H9 (cell line): ENCODE measurements at regions not wholly inside any gene's neighbourhood (a gene's known extent, or its start where the extent isn't known, plus 50 kb on each side); places are given as distances from the start of the nearest gene placed in this dataset.

Experiments
- DNase-seq: peaks from one replicate; pipeline ENCODE4 v3.0.0-alpha.2; 2017
- H2AFZ ChIP-seq: one replicate; pipeline ENCODE4 v1.6.1; 2013; ENCODE audit warnings: mild to moderate bottlenecking, low read length, control low read depth, moderate library complexity
- H2AK5ac ChIP-seq: 2 replicates; pipeline ENCODE4 v1.6.1; 2013; ENCODE audit warnings: low read length, control low read depth, mixed read lengths; ENCODE audit not compliant: insufficient read length
- H2BK120ac ChIP-seq: one replicate; pipeline ENCODE4 v1.6.1; 2013; ENCODE audit warnings: low read depth, mild to moderate bottlenecking, low read length, control low read depth, inconsistent platforms; ENCODE audit not compliant: poor library complexity, severe bottlenecking
- H2BK12ac ChIP-seq: 2 replicates; pipeline ENCODE4 v1.6.1; 2013; ENCODE audit warnings: low read length, control low read depth, mixed read lengths, low read depth; ENCODE audit not compliant: insufficient read length
- H2BK15ac ChIP-seq: 2 replicates; pipeline ENCODE4 v1.6.1; 2013; ENCODE audit warnings: low read depth, low read length, control low read depth
- H2BK20ac ChIP-seq: one replicate; pipeline ENCODE4 v1.6.1; 2013; ENCODE audit warnings: low read depth, mild to moderate bottlenecking, low read length, control low read depth, inconsistent platforms; ENCODE audit not compliant: poor library complexity, severe bottlenecking
- H2BK5ac ChIP-seq: 2 replicates; pipeline ENCODE4 v1.6.1; 2013; ENCODE audit warnings: low read length, control low read depth, mixed read lengths; ENCODE audit not compliant: insufficient read length
- H3K14ac ChIP-seq: 2 replicates; pipeline ENCODE4 v1.6.1; 2013; ENCODE audit warnings: low read length, control low read depth; ENCODE audit not compliant: insufficient read depth
- H3K18ac ChIP-seq: 2 replicates; pipeline ENCODE4 v1.6.1; 2013; ENCODE audit warnings: low read depth, mild to moderate bottlenecking, mixed read lengths, low read length, control low read depth; ENCODE audit not compliant: insufficient read length
- H3K23ac ChIP-seq: 2 replicates; pipeline ENCODE4 v1.6.1; 2013; ENCODE audit warnings: low read length, control low read depth, mixed read lengths, low read depth; ENCODE audit not compliant: insufficient read length
- H3K23me2 ChIP-seq: 2 replicates; pipeline ENCODE4 v1.6.1; 2013; ENCODE audit warnings: low read depth, mild to moderate bottlenecking, mixed read lengths, low read length, control low read depth; ENCODE audit not compliant: insufficient read length, poor library complexity, severe bottlenecking
- H3K27ac ChIP-seq: 2 replicates; pipeline ENCODE4 v1.5.1; 2013; ENCODE audit warnings: low read length, control low read depth, mixed read lengths, low read depth; ENCODE audit not compliant: insufficient read length
- H3K27me3 ChIP-seq: 2 replicates; pipeline ENCODE4 v1.6.1; 2013; ENCODE audit warnings: low read length, control low read depth, inconsistent platforms; ENCODE audit not compliant: insufficient read depth
- H3K4ac ChIP-seq: 2 replicates; pipeline ENCODE4 v1.6.1; 2013; ENCODE audit warnings: low read depth, mild to moderate bottlenecking, control low read depth, inconsistent platforms, low read length, moderate library complexity
- H3K4me1 ChIP-seq: 2 replicates; pipeline ENCODE4 v1.6.1; 2013; ENCODE audit warnings: low read length, control low read depth, inconsistent platforms; ENCODE audit not compliant: insufficient read depth
- H3K4me2 ChIP-seq: 2 replicates; pipeline ENCODE4 v1.6.1; 2013; ENCODE audit warnings: low read length, control low read depth, mixed read lengths; ENCODE audit not compliant: insufficient read length, insufficient read depth
- H3K56ac ChIP-seq: 2 replicates; pipeline ENCODE4 v1.6.1; 2013; ENCODE audit warnings: low read depth, mild to moderate bottlenecking, mixed read lengths, low read length, control low read depth; ENCODE audit not compliant: insufficient read length
- H3K79me1 ChIP-seq: 2 replicates; pipeline ENCODE4 v1.6.1; 2013; ENCODE audit warnings: low read depth, mild to moderate bottlenecking, moderate library complexity, low read length, control low read depth, inconsistent platforms; ENCODE audit not compliant: insufficient read depth, poor library complexity, severe bottlenecking
- H3K79me2 ChIP-seq: 2 replicates; pipeline ENCODE4 v1.6.1; 2013; ENCODE audit warnings: low read length, control low read depth, inconsistent platforms; ENCODE audit not compliant: insufficient read depth
- H3K9ac ChIP-seq: 2 replicates; pipeline ENCODE4 v1.6.1; 2013; ENCODE audit warnings: low read length, control low read depth, mixed read lengths; ENCODE audit not compliant: insufficient read length; ENCODE audit errors: extremely low read depth
- H3K9me3 ChIP-seq: one replicate; pipeline ENCODE4 v1.6.1; 2013; ENCODE audit warnings: low read depth, low read length, inconsistent platforms; ENCODE audit not compliant: control insufficient read depth
- H3T11ph ChIP-seq: one replicate; pipeline ENCODE4 v1.6.1; 2013; ENCODE audit warnings: mild to moderate bottlenecking, low read length, control low read depth, inconsistent platforms
- H4K20me1 ChIP-seq: one replicate; pipeline ENCODE4 v1.6.1; 2013; ENCODE audit not compliant: control insufficient read depth, insufficient read length, insufficient read depth
- H4K5ac ChIP-seq: 2 replicates; pipeline ENCODE4 v1.6.1; 2013; ENCODE audit warnings: low read depth, mild to moderate bottlenecking, mixed read lengths, low read length, control low read depth; ENCODE audit not compliant: insufficient read length
- H4K8ac ChIP-seq: replicated peaks from 2 replicates; pipeline ENCODE4 v1.6.1; 2013; ENCODE audit warnings: low read length, control low read depth, mixed read lengths, low read depth; ENCODE audit not compliant: insufficient read length
- H4K91ac ChIP-seq: 2 replicates; pipeline ENCODE4 v1.6.1; 2013; ENCODE audit warnings: low read depth, mild to moderate bottlenecking, moderate library complexity, mixed read lengths, low read length, control low read depth; ENCODE audit not compliant: insufficient read length
- H3K27ac Mint-ChIP-seq, 3 experiments: 2 replicates in 2 of 3; 3 replicates in 1 of 3; pipeline ENCODE4 v1.8.0; 2020 to 2021; ENCODE audit warnings: mixed read lengths in 3 of 3, mild to moderate bottlenecking in 1 of 3, moderate library complexity in 1 of 3
- H3K27me3 Mint-ChIP-seq: 2 replicates; pipeline ENCODE4 v1.8.0; 2021; ENCODE audit warnings: low read depth, mild to moderate bottlenecking, moderate library complexity, mixed read lengths
- H3K36me3 Mint-ChIP-seq, 3 experiments: 2 replicates in 2 of 3; 3 replicates in 1 of 3; pipeline ENCODE4 v1.8.0; 2020 to 2021; ENCODE audit warnings: low read depth in 3 of 3, mixed read lengths in 3 of 3; ENCODE audit not compliant: insufficient read depth in 1 of 3
- H3K4me1 Mint-ChIP-seq, 2 experiments: 2 replicates each; pipeline ENCODE4 v1.8.0; 2020; ENCODE audit warnings: mixed read lengths in 2 of 2
- H3K4me3 Mint-ChIP-seq, 2 experiments: 2 replicates in 1 of 2; 3 replicates in 1 of 2; pipeline ENCODE4 v1.8.0; 2020 to 2021; ENCODE audit warnings: mild to moderate bottlenecking in 2 of 2, mixed read lengths in 2 of 2, moderate library complexity in 1 of 2
- H3K9me3 Mint-ChIP-seq, 2 experiments: 2 replicates in 1 of 2; 3 replicates in 1 of 2; pipeline ENCODE4 v1.8.0; 2020; ENCODE audit warnings: mild to moderate bottlenecking in 2 of 2, mixed read lengths in 2 of 2, moderate library complexity in 1 of 2
- CTCF ChIP-seq: fragments of 200-600 bp; sonication (generic); conservative IDR thresholded peaks from 3 replicates; pipeline ENCODE4 v1.8.0; 2021; ENCODE audit warnings: antibody characterized with exemption, mild to moderate bottlenecking
- WGBS: extraction: QIAGEN DNeasy Blood & Tissue Kit; methylation state at CpG from one replicate; pipeline ENCODE4 v1.1.7; 2013; ENCODE audit warnings: missing lambda C conversion rate, low lambda C conversion rate, mixed read lengths; ENCODE audit not compliant: insufficient read length; ENCODE audit errors: extremely low coverage; 5-methylcytosine and 5-hydroxymethylcytosine counted together

- no CpG with 5 or more reads among the region's 3 CpGs for WGBS
- Mint-ChIP-seq H3K36me3 (no peaks in the 10 kb centered on the region), H3K9me3 (peaks cover 0 to 2% of the 10 kb centered on the region in 2 experiments; a peak in 2 of 5 replicates)
Observed at GRCh38 chr6:155828989-155829388, 373.4 kb upstream of the NOX3 start.

More at GRCh38 chr6:155828989-155829388, 373.4 kb upstream of the NOX3 start:
- H3T11ph ChIP-seq: no peak overlapping the region
- H3K4ac ChIP-seq: no peak overlapping the region
- H3K9me3 ChIP-seq: no peaks in the 10 kb centered on the region
- no peak overlapping the region for H3K18ac ChIP-seq
- no peaks in the 10 kb centered on the region for H3K4me1 ChIP-seq
- H2BK120ac ChIP-seq: no peak overlapping the region
- H2AK5ac ChIP-seq: no peak overlapping the region
- no peak overlapping the region for H2BK5ac ChIP-seq
- H3K79me1 ChIP-seq: no peaks in the 10 kb centered on the region
- H2BK15ac ChIP-seq: no peak overlapping the region
- no peak overlapping the region for H2AFZ ChIP-seq
- H3K27me3 ChIP-seq: no peaks in the 10 kb centered on the region
- H3K4me3 Mint-ChIP-seq: no peak overlapping the region
- DNase-seq: no peak
- H3K27me3 Mint-ChIP-seq: no peaks in the 10 kb centered on the region
- no peaks in the 10 kb centered on the region for H3K4me1 Mint-ChIP-seq
- no peak overlapping the region for H4K5ac ChIP-seq
- H3K23me2 ChIP-seq: no peaks in the 10 kb centered on the region
- TF ChIP-seq CTCF: no peak
- H4K20me1 ChIP-seq: no peaks in the 10 kb centered on the region
- no peak overlapping the region for H3K23ac ChIP-seq
- H4K8ac ChIP-seq: no peak overlapping the region
- no peak overlapping the region for H3K4me2 ChIP-seq
- H2BK12ac ChIP-seq: no peak overlapping the region
- no peak overlapping the region for H2BK20ac ChIP-seq
- H3K79me2 ChIP-seq: no peaks in the 10 kb centered on the region
- no peak overlapping the region for H3K14ac ChIP-seq
- no peak overlapping the region for H4K91ac ChIP-seq
- H3K27ac Mint-ChIP-seq: no peak overlapping the region
- H3K9ac ChIP-seq: no peak overlapping the region
- H3K27ac ChIP-seq: no peak overlapping the region
- H3K56ac ChIP-seq: no peak overlapping the region
